GF-D8 (cell line): ENCODE measurements at regions not wholly inside any gene's neighbourhood (a gene's known extent, or its start where the extent isn't known, plus 50 kb on each side); places are given as distances from the start of the nearest gene placed in this dataset.
"Not testable (repeated sequence)": the region's sequence is repeated elsewhere in the genome, so short reads cannot be mapped to it uniquely, and the experiment has no call there.

Experiments
- DNase-seq: peaks from one replicate; lab custom pipeline; 2025; lab: John Stamatoyannopoulos, UW

GRCh38 chr21:9745457-9746108 is 775.8 kb upstream of the TPTE start:
- not testable (repeated sequence) for DNase-seq

DNA sequence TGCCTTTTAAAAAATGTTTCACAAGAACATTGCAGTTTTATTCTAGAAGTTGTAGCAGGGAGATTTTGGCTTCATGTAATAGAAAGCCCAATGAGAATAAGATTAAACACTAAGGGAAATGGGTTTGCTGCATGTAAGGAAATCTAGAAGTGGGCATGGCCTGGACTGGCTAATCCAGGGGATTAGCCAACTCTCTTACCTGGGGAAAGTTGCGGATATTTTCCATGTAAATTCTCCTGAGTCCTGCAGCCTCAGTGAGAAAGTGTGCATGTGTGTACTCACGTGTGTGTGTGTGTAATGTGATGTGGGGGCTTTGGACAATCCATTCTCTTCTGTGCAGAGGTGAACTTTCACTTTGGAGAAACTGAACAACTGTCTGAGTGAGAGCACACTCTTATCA is 775.1 kb upstream of the TPTE start:
- DNase-seq = not testable (repeated sequence)

GRCh38 chr21:9746831-9747606 is 774.4 kb upstream of the TPTE start:
- DNase-seq = not testable (repeated sequence)

DNA sequence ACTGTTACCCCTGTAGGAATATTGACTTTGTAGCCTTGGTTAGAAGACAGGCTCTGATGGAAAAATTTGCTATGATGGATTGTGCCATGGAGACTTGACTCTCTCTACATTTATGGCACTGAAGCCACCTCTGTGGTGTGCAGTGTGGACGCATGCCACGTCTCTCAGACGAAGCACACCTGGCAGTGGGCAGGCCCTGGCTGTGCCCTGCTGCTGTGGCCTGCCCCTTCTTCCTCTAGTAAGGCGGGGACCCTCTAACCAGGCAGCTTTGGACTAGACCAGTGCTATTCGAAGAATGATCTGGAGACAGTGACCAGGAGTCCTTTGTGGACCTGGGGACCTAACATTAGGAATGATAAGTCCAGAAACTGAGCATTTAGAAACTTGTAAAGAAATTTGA is 773.5 kb upstream of the TPTE start:
- DNase-seq = not testable (repeated sequence)

GRCh38 chr21:9748451-9748850 is 772.9 kb upstream of the TPTE start:
- not testable (repeated sequence) for DNase-seq

- not testable (repeated sequence) for DNase-seq
These were observed 771.6 kb upstream of the TPTE start for GRCh38 chr21:9749741-9750230.

DNA sequence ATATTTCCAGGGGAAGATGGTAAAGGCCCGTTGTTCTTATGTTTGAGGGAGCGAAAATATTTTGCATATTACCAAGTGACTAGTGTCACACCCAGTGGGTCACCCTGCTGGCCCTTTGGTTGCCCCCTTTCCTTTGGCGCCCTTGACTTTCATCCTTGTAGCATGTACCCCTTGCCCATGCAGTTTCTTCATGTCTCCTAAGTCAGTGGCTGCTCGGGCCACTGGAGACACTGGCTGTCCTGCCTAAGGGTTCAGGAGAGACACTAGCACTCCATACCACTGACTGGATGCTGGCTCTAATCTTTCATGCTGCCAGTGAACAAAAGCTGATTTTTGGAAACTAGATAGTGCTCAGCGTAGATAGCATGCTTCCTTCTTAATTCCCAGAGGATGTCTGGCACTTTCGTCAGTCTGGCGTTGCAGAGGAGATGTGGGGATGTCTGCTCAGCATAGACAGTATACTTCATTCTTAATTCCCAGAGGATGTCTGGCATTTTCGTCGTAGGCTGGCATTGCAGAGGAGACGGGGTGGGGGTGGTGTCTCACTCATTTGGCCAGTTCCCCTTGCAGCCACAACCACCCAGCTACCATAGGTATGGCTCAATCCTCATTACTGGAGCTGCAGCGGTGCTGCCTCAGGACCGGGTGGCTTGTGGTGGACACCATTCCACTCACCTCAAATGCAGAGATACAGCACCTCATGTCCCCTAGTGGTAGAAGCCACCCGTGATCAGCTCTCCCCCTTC is 770.9 kb upstream of the TPTE start:
- DNase-seq = no peak

DNA sequence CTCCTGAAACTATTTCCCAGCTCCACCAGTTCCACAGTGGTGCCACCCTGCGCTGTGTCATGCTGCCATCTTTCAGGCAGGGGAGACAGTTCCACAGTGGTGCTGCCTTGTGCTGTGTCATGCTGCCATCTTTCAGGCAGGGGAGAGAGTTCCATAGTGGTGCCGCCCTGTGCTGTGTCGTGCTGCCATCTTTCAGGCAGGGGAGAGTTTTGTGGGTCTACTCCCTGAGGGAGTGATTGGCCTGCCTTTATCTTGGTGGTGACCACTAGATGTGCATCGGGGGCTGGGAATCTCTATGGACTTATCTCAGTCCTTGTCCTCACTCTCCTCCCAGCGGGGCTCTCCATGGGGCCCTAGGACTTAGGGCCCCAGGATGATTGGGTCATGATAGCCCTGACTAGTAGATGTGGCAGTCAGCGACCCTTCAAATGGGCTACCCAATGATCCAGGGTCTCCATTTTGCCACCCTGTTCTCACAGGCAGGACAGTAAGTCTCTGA is 770.2 kb upstream of the TPTE start:
- not testable (repeated sequence) for DNase-seq

- DNase-seq = not testable (repeated sequence)
These were observed 769.4 kb upstream of the TPTE start for GRCh38 chr21:9752028-9752427.

- not testable (repeated sequence) for DNase-seq
These were observed 767.9 kb upstream of the TPTE start for GRCh38 chr21:9753441-9753840.

GRCh38 chr21:9753943-9754342 is 767.4 kb upstream of the TPTE start:
- DNase-seq = no peak

- not testable (repeated sequence) for DNase-seq
These were observed 766.9 kb upstream of the TPTE start for GRCh38 chr21:9754434-9754833.

- no peak for DNase-seq
These were observed 765.8 kb upstream of the TPTE start for GRCh38 chr21:9755611-9756010.

DNA sequence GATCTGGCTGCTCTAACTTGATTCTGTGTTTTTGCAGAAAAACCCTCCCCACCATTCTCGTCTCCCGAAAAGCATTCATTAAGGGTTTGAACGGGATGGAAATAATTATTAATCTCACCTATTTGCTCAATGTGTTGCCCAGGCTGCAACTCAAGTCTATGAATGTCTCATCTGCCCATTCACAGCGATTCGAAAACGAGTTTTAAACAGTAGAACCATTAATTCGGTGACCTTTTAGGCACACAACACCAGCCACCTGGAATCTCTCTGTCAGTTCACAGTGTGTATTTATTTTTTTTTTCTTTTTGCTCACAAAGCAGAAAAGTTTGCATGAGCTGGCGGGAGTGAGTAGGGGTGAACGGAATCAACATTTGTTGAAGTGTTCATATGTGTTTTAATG is 764.7 kb upstream of the TPTE start:
- no peak for DNase-seq

GRCh38 chr21:9757118-9757517 is 764.3 kb upstream of the TPTE start:
- DNase-seq = not testable (repeated sequence)

DNA sequence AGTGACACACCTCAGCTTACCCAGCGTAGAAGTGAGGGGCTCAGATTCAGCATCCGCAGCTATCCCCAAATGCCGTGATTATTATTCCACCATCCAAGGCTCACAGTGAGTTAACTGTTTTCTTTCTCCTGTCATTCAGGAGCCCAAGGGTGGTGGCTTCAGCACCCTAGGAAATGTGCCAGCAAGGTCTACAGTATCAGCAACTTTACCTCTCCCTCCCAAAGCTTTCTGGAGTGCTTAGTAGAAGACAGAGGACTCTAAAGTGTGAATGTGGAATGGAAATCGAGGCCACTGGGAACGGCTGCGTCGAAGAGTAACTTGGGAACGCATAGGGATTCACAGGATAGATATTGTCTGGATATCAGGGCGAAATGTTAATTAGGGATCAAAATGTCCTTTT is 763.8 kb upstream of the TPTE start:
- DNase-seq = not testable (repeated sequence)

- DNase-seq = no peak
These were observed 763.2 kb upstream of the TPTE start for GRCh38 chr21:9758141-9758540.

GRCh38 chr21:9758888-9759287 is 762.5 kb upstream of the TPTE start:
- no peak for DNase-seq

GRCh38 chr21:9759972-9760371 is 761.4 kb upstream of the TPTE start:
- DNase-seq = no peak

GRCh38 chr21:9760398-9761074 is 760.8 kb upstream of the TPTE start:
- DNase-seq = no peak

GRCh38 chr21:9763306-9763705 is 758.1 kb upstream of the TPTE start:
- DNase-seq = no peak

DNA sequence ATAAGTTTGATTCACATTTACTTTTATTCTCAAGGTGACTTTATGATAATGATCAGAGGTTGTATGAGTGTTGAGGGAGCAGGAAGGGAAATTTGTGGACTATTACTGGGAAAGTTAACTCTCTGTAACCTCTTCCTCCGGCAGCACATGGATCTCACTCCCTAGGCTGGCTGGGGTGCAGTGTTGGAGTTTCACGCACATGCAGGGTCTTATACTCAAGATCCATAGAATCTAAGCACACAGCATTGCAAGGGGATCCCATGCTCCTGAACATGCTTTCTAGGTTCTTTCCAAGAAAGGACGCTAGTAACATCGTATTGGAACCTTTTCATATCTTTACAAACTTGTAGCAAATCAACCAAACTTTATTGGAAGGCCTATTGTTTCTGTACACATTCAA is 757.6 kb upstream of the TPTE start:
- no peak for DNase-seq
